SU-DHL-6 (cell line): ENCODE measurements at regions not wholly inside any gene's neighbourhood (a gene's known extent, or its start where the extent isn't known, plus 50 kb on each side); places are given as distances from the start of the nearest gene placed in this dataset.

Experiments used
- EZH2phosphoT487 ChIP-seq: fragments of 200-600 bp; sonication (generic), shearing (Covaris generic); conservative IDR thresholded peaks from 2 replicates; pipeline ENCODE4 v1.6.1; 2018; ENCODE audit warnings: mild to moderate bottlenecking, antibody characterized with exemption, low read length, moderate library complexity, mixed read lengths
- TF ChIP-seq, protein P1 (sequence below): fragments of 200-600 bp; sonication (generic); IDR thresholded peaks from one replicate; pipeline ENCODE4 v1.5.1; 2017; ENCODE audit warnings: antibody characterized with exemption, mild to moderate bottlenecking, low read length, moderate library complexity; ENCODE audit not compliant: insufficient read depth, poor library complexity, severe bottlenecking

DNA sequence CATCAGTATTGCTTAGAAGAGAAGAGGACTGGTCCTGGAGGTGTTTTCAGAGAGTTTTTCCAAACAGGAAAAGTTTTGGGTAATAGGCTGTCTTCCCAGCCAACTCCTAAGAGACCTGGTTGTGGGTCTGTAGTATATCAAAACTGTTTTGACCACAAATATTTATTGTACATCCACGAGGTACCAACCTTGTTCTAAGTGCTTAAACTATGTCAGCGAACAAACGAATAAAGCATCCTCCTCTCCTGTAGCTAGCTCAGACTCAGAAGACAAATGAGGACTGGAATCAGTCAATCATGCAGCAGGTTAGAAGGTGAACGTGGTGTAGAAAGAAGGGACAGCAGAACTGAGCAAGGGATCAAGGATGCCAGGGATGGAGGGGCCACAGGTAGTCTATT lies 61.6 kb upstream of the MKI67 start:
- TF ChIP-seq, protein P1, sequence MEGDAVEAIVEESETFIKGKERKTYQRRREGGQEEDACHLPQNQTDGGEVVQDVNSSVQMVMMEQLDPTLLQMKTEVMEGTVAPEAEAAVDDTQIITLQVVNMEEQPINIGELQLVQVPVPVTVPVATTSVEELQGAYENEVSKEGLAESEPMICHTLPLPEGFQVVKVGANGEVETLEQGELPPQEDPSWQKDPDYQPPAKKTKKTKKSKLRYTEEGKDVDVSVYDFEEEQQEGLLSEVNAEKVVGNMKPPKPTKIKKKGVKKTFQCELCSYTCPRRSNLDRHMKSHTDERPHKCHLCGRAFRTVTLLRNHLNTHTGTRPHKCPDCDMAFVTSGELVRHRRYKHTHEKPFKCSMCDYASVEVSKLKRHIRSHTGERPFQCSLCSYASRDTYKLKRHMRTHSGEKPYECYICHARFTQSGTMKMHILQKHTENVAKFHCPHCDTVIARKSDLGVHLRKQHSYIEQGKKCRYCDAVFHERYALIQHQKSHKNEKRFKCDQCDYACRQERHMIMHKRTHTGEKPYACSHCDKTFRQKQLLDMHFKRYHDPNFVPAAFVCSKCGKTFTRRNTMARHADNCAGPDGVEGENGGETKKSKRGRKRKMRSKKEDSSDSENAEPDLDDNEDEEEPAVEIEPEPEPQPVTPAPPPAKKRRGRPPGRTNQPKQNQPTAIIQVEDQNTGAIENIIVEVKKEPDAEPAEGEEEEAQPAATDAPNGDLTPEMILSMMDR: no peak
- no peak for TF ChIP-seq EZH2phosphoT487
